ENCODE measurements at regions not wholly inside any gene's neighbourhood (a gene's known extent, or its start where the extent isn't known, plus 50 kb on each side); places are given as distances from the start of the nearest gene placed in this dataset.

GRCh38 chr14:87547536-87547935 is 445.4 kb downstream of the GALC start:
- no peak for TF ChIP-seq EZH2phosphoT487 (IDR thresholded peaks at IDR 0.05; ENCODE audit: low read depth, severe bottlenecking, unreplicated experiment)
- TF ChIP-seq EZH2 (IDR thresholded peaks at IDR 0.05; ENCODE audit: borderline replicate concordance) = no peak
- no peak for DNase-seq (ENCODE audit: low spot score)
- H3K27me3 ChIP-seq = no peaks in the 10 kb centered on the region
- H3K4me1 ChIP-seq (ENCODE audit: insufficient read depth) = no peaks in the 10 kb centered on the region
- no peaks in the 10 kb centered on the region for H3K36me3 ChIP-seq (replicated peaks; ENCODE audit: insufficient read depth, low read depth)
- no peaks in the 10 kb centered on the region for H3K79me2 ChIP-seq
- no peak overlapping the region for H3K4me2 ChIP-seq
- H3K9me2 ChIP-seq (replicated peaks; ENCODE audit: insufficient read depth) = no peaks in the 10 kb centered on the region
- H3K4me3 ChIP-seq = no peak overlapping the region
- 83% methylated on average over 5 of the region's 5 CpGs for WGBS (ENCODE audit: low lambda C conversion rate, missing lambda C conversion rate)
- no peaks in the 10 kb centered on the region for H3K9me3 ChIP-seq (ENCODE audit: low read depth)
- no peaks in the 10 kb centered on the region for H4K20me1 ChIP-seq (ENCODE audit: insufficient read depth, poor library complexity, severe bottlenecking)
- no peak overlapping the region for H3K27ac ChIP-seq
- H2AFZ ChIP-seq = no peak overlapping the region

DNA sequence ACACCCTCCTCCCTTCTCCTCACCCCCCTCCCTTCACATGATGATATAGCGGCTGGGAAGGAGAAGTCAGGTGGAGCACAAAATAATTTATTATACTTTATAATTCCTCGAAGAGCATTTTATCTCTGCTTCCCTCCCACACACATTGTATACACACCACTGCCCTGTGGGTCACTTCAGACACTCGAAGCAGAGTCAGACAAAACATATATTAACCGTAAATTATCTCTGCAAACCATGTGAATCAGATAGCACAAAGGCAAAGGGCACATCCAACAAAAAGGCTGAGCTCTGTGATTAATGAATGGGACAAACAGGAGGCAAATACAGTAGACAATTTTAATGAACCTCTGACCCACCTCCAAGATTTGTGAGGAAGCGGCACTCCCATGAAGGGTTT is 450.7 kb downstream of the GALC start:
- no peaks in the 10 kb centered on the region for H3K79me2 ChIP-seq
- no peak for DNase-seq (ENCODE audit: low spot score)
- H4K20me1 ChIP-seq (ENCODE audit: insufficient read depth, poor library complexity, severe bottlenecking) = no peaks in the 10 kb centered on the region
- H3K36me3 ChIP-seq (replicated peaks; ENCODE audit: insufficient read depth, low read depth) = no peaks in the 10 kb centered on the region
- H3K9me2 ChIP-seq (replicated peaks; ENCODE audit: insufficient read depth) = no peaks in the 10 kb centered on the region
- no peak overlapping the region for H3K4me3 ChIP-seq
- 74% methylated on average over 5 of the region's 5 CpGs for WGBS (ENCODE audit: low lambda C conversion rate, missing lambda C conversion rate)
- H3K27me3 ChIP-seq = no peaks in the 10 kb centered on the region
- H2AFZ ChIP-seq = no peak overlapping the region
- H3K27ac ChIP-seq = no peak overlapping the region
- H3K4me1 ChIP-seq (ENCODE audit: insufficient read depth) = no peaks in the 10 kb centered on the region
- TF ChIP-seq EZH2 (IDR thresholded peaks at IDR 0.05; ENCODE audit: borderline replicate concordance) = no peak
- TF ChIP-seq, protein P1, sequence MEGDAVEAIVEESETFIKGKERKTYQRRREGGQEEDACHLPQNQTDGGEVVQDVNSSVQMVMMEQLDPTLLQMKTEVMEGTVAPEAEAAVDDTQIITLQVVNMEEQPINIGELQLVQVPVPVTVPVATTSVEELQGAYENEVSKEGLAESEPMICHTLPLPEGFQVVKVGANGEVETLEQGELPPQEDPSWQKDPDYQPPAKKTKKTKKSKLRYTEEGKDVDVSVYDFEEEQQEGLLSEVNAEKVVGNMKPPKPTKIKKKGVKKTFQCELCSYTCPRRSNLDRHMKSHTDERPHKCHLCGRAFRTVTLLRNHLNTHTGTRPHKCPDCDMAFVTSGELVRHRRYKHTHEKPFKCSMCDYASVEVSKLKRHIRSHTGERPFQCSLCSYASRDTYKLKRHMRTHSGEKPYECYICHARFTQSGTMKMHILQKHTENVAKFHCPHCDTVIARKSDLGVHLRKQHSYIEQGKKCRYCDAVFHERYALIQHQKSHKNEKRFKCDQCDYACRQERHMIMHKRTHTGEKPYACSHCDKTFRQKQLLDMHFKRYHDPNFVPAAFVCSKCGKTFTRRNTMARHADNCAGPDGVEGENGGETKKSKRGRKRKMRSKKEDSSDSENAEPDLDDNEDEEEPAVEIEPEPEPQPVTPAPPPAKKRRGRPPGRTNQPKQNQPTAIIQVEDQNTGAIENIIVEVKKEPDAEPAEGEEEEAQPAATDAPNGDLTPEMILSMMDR (IDR thresholded peaks at IDR 0.05; ENCODE audit: poor library complexity) = no peak
- no peak for TF ChIP-seq EZH2phosphoT487 (IDR thresholded peaks at IDR 0.05; ENCODE audit: low read depth, severe bottlenecking, unreplicated experiment)
- H3K4me2 ChIP-seq = no peak overlapping the region
- H3K9me3 ChIP-seq (ENCODE audit: low read depth) = no peaks in the 10 kb centered on the region

DNA sequence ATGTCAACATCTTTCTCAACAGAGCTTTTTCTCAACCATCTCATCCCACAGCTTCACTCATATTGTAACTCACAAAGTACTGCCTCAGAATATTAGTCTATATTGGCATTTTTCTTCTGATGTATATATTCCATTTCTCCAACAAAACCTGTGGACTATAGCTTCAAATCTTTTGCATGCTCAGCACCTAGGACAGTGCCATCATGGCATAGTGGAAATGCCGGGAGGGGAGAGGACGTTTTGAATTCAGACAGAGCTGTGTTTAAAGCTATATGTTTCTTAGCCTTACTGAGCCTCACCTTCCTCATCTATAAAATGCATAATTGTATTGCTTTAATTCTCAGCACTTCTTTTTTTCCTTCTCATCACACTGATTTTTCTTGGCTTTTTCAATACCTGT is 452.6 kb downstream of the GALC start:
- H4K20me1 ChIP-seq (ENCODE audit: insufficient read depth, poor library complexity, severe bottlenecking) = no peaks in the 10 kb centered on the region
- 52% methylated on average over 2 of the region's 2 CpGs for WGBS (ENCODE audit: low lambda C conversion rate, missing lambda C conversion rate)
- H3K4me1 ChIP-seq (ENCODE audit: insufficient read depth) = no peaks in the 10 kb centered on the region
- H2AFZ ChIP-seq = no peak overlapping the region
- no peaks in the 10 kb centered on the region for H3K79me2 ChIP-seq
- no peak overlapping the region for H3K4me2 ChIP-seq
- H3K4me3 ChIP-seq = no peak overlapping the region
- no peaks in the 10 kb centered on the region for H3K36me3 ChIP-seq (replicated peaks; ENCODE audit: insufficient read depth, low read depth)
- DNase-seq (ENCODE audit: low spot score) = no peak
- no peak for TF ChIP-seq EZH2phosphoT487 (IDR thresholded peaks at IDR 0.05; ENCODE audit: low read depth, severe bottlenecking, unreplicated experiment)
- TF ChIP-seq, protein P1 (IDR thresholded peaks at IDR 0.05; ENCODE audit: poor library complexity) = no peak
- no peak for TF ChIP-seq EZH2 (IDR thresholded peaks at IDR 0.05; ENCODE audit: borderline replicate concordance)
- no peaks in the 10 kb centered on the region for H3K9me3 ChIP-seq (ENCODE audit: low read depth)
- H3K27me3 ChIP-seq = no peaks in the 10 kb centered on the region
- H3K9me2 ChIP-seq (replicated peaks; ENCODE audit: insufficient read depth) = no peaks in the 10 kb centered on the region
- H3K27ac ChIP-seq = no peak overlapping the region

GRCh38 chr14:87529081-87529480 is 463.9 kb downstream of the GALC start:
- no peaks in the 10 kb centered on the region for H3K4me1 ChIP-seq (ENCODE audit: insufficient read depth)
- H3K27me3 ChIP-seq = no peaks in the 10 kb centered on the region
- no peaks in the 10 kb centered on the region for H3K79me2 ChIP-seq
- H4K20me1 ChIP-seq (ENCODE audit: insufficient read depth, poor library complexity, severe bottlenecking) = no peaks in the 10 kb centered on the region
- no peak overlapping the region for H3K4me2 ChIP-seq
- TF ChIP-seq EZH2phosphoT487 (IDR thresholded peaks at IDR 0.05; ENCODE audit: low read depth, severe bottlenecking, unreplicated experiment) (no peak), EZH2 (IDR thresholded peaks at IDR 0.05; ENCODE audit: borderline replicate concordance) (no peak)
- TF ChIP-seq, protein P1 (IDR thresholded peaks at IDR 0.05; ENCODE audit: poor library complexity) = no peak
- H3K9me3 ChIP-seq (ENCODE audit: low read depth) = no peaks in the 10 kb centered on the region
- H2AFZ ChIP-seq = no peak overlapping the region
- H3K27ac ChIP-seq = no peak overlapping the region
- DNase-seq (ENCODE audit: low spot score) = no peak
- H3K9me2 ChIP-seq (replicated peaks; ENCODE audit: insufficient read depth) = no peaks in the 10 kb centered on the region
- 47% methylated on average over 4 of the region's 4 CpGs for WGBS (ENCODE audit: low lambda C conversion rate, missing lambda C conversion rate)
- no peak overlapping the region for H3K4me3 ChIP-seq
- no peaks in the 10 kb centered on the region for H3K36me3 ChIP-seq (replicated peaks; ENCODE audit: insufficient read depth, low read depth)

Measured in hepatocyte (in vitro differentiated cells).